DOHH2 (cell line): ENCODE measurements at regions not wholly inside any gene's neighbourhood (a gene's known extent, or its start where the extent isn't known, plus 50 kb on each side); places are given as distances from the start of the nearest gene placed in this dataset.

ENCODE experiments used
- H3F3A ChIP-seq: fragments of 200-600 bp; sonication (generic), shearing (Covaris generic); 2 replicates; pipeline ENCODE4 v1.6.0; 2016; ENCODE audit warnings: antibody characterized with exemption, mild to moderate bottlenecking; ENCODE audit not compliant: control insufficient read depth, insufficient read depth
- H3K27ac ChIP-seq: fragments of 200-600 bp; sonication (generic); 2 replicates; pipeline ENCODE4 v1.5.1; 2014; ENCODE audit warnings: low read depth, mild to moderate bottlenecking, low read length, moderate library complexity
- H3K27me3 ChIP-seq: fragments of 200-600 bp; sonication (generic); 2 replicates; pipeline ENCODE4 v1.6.1; 2014; ENCODE audit warnings: mild to moderate bottlenecking, low read length, mixed read lengths; ENCODE audit not compliant: control insufficient read depth
- H3K36me3 ChIP-seq: fragments of 200-600 bp; sonication (generic); 2 replicates; pipeline ENCODE4 v1.6.1; 2014; ENCODE audit warnings: mild to moderate bottlenecking, low read length, moderate library complexity, mixed read lengths; ENCODE audit not compliant: control insufficient read depth
- H3K4me1 ChIP-seq: fragments of 200-600 bp; sonication (generic); 2 replicates; pipeline ENCODE4 v1.6.1; 2014; ENCODE audit warnings: mild to moderate bottlenecking, low read length, mixed read lengths; ENCODE audit not compliant: control insufficient read depth
- H3K4me2 ChIP-seq: fragments of 200-600 bp; sonication (generic); 2 replicates; pipeline ENCODE4 v1.6.0; 2014; ENCODE audit warnings: mild to moderate bottlenecking, low read length, moderate library complexity
- H3K4me3 ChIP-seq: fragments of 200-600 bp; sonication (generic); 2 replicates; pipeline ENCODE4 v1.5.1; 2014; ENCODE audit warnings: mild to moderate bottlenecking, low read length, mixed read lengths
- H3K79me2 ChIP-seq: fragments of 200-600 bp; sonication (generic); 2 replicates; pipeline ENCODE4 v1.6.1; 2014; ENCODE audit warnings: mild to moderate bottlenecking, low read length, mixed read lengths; ENCODE audit not compliant: control insufficient read depth
- H3K9me2 ChIP-seq: fragments of 200-600 bp; sonication (generic); replicated peaks from 2 replicates; pipeline ENCODE4 v1.6.1; 2014; ENCODE audit warnings: mild to moderate bottlenecking, low read length, mixed read lengths; ENCODE audit not compliant: control insufficient read depth
- H3K9me3 ChIP-seq: fragments of 200-600 bp; sonication (generic); 2 replicates; pipeline ENCODE4 v1.6.1; 2014; ENCODE audit warnings: antibody characterized with exemption, low read length, mixed read lengths; ENCODE audit not compliant: control insufficient read depth, insufficient read depth
- H4K20me1 ChIP-seq: fragments of 200-600 bp; sonication (generic); 2 replicates; pipeline ENCODE4 v1.6.0; 2014; ENCODE audit warnings: low read depth, mild to moderate bottlenecking, antibody characterized with exemption, low read length, moderate library complexity; ENCODE audit not compliant: control insufficient read depth, insufficient read depth
- EZH2phosphoT487 ChIP-seq: fragments of 200-600 bp; sonication (generic); IDR thresholded peaks from 2 replicates; pipeline ENCODE4 v1.6.1; 2017; ENCODE audit warnings: borderline replicate concordance, mild to moderate bottlenecking, antibody characterized with exemption, low read length, moderate library complexity, mixed read lengths
- TF ChIP-seq, protein P1 (sequence below): fragments of 200-600 bp; sonication (generic); IDR thresholded peaks from one replicate; pipeline ENCODE4 v1.5.1; 2014; ENCODE audit warnings: antibody characterized with exemption, mild to moderate bottlenecking, low read depth, low read length; ENCODE audit not compliant: poor library complexity, severe bottlenecking

DNA sequence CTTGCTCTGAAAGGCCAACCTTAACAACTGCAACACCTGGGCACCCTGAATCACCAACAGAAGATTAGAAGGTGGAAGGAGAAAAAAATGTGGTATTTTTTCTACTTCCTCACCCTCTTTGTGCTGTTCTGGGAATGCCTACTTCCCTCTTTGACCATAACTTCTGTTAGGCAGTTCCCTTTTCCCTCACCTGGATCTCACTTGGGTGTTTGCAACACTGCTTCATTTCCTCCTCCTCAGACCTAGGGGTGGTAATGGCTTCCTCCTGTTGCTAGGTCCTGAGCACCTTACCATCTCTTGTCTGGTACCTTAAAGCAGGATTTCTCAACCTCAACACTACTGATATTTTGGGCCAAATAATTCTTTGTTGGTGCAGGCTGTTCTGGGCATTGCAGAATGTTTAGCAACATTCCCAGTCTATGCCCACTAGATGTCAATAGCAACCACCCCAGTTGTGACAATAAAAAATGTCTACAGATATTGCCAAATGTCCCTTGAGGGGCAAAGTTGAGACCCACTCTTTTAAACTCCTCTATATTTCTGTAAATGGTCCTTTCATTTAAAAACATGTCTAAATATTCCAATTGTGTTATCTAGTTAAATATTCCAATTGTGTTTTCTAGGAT is 300.0 kb upstream of the VLDLR start:
- H3K9me3 ChIP-seq: peaks cover 4% of the 10 kb centered on the region; the same call in 1 of the 2 replicates
- no peak overlapping the region for H3K4me2 ChIP-seq
- TF ChIP-seq, protein P1, sequence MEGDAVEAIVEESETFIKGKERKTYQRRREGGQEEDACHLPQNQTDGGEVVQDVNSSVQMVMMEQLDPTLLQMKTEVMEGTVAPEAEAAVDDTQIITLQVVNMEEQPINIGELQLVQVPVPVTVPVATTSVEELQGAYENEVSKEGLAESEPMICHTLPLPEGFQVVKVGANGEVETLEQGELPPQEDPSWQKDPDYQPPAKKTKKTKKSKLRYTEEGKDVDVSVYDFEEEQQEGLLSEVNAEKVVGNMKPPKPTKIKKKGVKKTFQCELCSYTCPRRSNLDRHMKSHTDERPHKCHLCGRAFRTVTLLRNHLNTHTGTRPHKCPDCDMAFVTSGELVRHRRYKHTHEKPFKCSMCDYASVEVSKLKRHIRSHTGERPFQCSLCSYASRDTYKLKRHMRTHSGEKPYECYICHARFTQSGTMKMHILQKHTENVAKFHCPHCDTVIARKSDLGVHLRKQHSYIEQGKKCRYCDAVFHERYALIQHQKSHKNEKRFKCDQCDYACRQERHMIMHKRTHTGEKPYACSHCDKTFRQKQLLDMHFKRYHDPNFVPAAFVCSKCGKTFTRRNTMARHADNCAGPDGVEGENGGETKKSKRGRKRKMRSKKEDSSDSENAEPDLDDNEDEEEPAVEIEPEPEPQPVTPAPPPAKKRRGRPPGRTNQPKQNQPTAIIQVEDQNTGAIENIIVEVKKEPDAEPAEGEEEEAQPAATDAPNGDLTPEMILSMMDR: no peak
- no peak for TF ChIP-seq EZH2phosphoT487
- H3K79me2 ChIP-seq: no peaks in the 10 kb centered on the region
- no peaks in the 10 kb centered on the region for H3K4me1 ChIP-seq
- H3K4me3 ChIP-seq: no peak overlapping the region
- no peaks in the 10 kb centered on the region for H3K9me2 ChIP-seq
- no peaks in the 10 kb centered on the region for H3K27me3 ChIP-seq
- no peaks in the 10 kb centered on the region for H4K20me1 ChIP-seq
- H3F3A ChIP-seq: no peaks in the 10 kb centered on the region
- no peak overlapping the region for H3K27ac ChIP-seq
- no peaks in the 10 kb centered on the region for H3K36me3 ChIP-seq

GRCh38 chr9:2324742-2325141 is 296.8 kb upstream of the VLDLR start:
- Histone ChIP-seq H3K4me3 (no peak overlapping the region), H3K9me3 (no peaks in the 10 kb centered on the region), H3K4me1 (no peaks in the 10 kb centered on the region), H3K27ac (no peak overlapping the region), H3K79me2 (no peaks in the 10 kb centered on the region), H3F3A (no peaks in the 10 kb centered on the region), H3K4me2 (no peak overlapping the region), H3K9me2 (no peaks in the 10 kb centered on the region), H3K27me3 (no peaks in the 10 kb centered on the region), H4K20me1 (no peaks in the 10 kb centered on the region), H3K36me3 (no peaks in the 10 kb centered on the region)
- TF ChIP-seq, protein P1: no peak
- TF ChIP-seq EZH2phosphoT487: no peak

DNA sequence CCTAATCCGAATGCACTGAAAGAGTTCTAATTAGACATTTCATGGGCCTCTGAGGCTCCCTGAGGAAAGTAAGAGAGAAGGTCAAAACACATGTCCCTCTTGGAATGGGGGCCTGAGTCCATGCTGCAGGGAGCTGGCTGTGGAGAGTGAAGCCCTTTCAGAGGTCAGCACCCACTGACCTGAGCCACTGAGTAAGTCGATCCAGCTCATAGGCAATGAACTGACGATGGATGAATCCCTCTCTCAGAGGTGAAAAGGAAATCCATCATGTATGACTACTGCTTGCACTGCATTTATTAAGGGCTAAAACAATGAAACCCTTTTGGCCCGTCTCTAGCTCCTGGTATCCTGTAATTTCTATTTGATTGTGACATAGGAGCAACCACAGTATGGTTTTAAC is 288.9 kb upstream of the VLDLR start:
- Histone ChIP-seq H3K36me3 (no peaks in the 10 kb centered on the region), H3K27ac (no peak overlapping the region), H3F3A (no peaks in the 10 kb centered on the region), H3K4me3 (no peak overlapping the region), H3K27me3 (no peaks in the 10 kb centered on the region), H3K9me3 (no peaks in the 10 kb centered on the region), H3K9me2 (no peaks in the 10 kb centered on the region), H3K4me2 (no peak overlapping the region), H4K20me1 (no peaks in the 10 kb centered on the region), H3K4me1 (no peaks in the 10 kb centered on the region), H3K79me2 (no peaks in the 10 kb centered on the region)
- TF ChIP-seq, protein P1: no peak
- no peak for TF ChIP-seq EZH2phosphoT487

GRCh38 chr9:2335260-2335659 is 286.3 kb upstream of the VLDLR start:
- Histone ChIP-seq H3K4me1 (no peaks in the 10 kb centered on the region), H3K79me2 (no peaks in the 10 kb centered on the region), H3K4me2 (no peak overlapping the region), H3K4me3 (no peak overlapping the region), H3K9me3 (no peaks in the 10 kb centered on the region), H4K20me1 (no peaks in the 10 kb centered on the region), H3K36me3 (no peaks in the 10 kb centered on the region), H3F3A (no peaks in the 10 kb centered on the region), H3K9me2 (no peaks in the 10 kb centered on the region), H3K27ac (no peak overlapping the region), H3K27me3 (no peaks in the 10 kb centered on the region)
- TF ChIP-seq EZH2phosphoT487: no peak
- TF ChIP-seq, protein P1: no peak
